Kidney glomerular epithelial cell (primary cell): ENCODE measurements at regions not wholly inside any gene's neighbourhood (a gene's known extent, or its start where the extent isn't known, plus 50 kb on each side); places are given as distances from the start of the nearest gene placed in this dataset.
A peak's percentile ranks its signal among the peaks of the same experiment; 100 is the strongest.
"Not testable (repeated sequence)": the region's sequence is repeated elsewhere in the genome, so short reads cannot be mapped to it uniquely, and the experiment has no call there.

Experiments
- DNase-seq: peaks from one replicate; lab custom pipeline; 2025; lab: John Stamatoyannopoulos, UW

DNA sequence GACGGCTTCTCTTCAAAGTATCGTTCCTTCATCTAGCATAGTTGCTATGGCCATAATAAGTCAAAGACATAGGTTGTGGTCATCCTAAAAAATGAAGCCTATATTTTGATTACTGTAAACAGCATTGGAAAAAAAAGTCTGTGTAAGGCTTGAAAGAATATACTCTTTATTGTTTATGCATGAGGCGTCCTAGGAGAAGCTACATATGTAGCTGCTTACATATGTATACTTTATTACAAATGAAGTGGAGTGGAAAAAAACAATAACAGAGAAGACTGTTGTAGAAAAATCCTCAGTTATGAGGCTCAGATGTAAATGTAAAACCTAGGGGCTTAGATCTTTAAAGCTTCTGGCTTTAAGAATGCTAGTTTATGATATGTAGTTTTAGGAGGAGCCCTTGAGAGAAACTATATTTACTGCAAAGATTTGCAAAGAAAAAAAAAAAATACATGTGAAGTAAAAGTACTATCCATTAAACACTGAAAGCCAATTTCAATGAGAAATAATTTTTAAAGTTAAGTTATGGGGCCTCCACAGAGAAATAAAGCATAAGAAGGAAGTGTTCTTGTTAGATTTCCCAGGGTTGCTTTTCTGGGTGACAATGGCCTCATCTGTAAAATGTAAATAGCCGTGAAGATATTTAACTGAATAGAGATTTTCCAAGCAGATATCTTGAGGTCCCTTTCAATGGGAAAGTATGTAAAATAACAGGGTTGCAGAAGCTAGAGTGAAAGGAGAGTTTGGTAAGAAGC, 598.2 kb downstream of the TRIML1 start:
- no peak for DNase-seq

DNA sequence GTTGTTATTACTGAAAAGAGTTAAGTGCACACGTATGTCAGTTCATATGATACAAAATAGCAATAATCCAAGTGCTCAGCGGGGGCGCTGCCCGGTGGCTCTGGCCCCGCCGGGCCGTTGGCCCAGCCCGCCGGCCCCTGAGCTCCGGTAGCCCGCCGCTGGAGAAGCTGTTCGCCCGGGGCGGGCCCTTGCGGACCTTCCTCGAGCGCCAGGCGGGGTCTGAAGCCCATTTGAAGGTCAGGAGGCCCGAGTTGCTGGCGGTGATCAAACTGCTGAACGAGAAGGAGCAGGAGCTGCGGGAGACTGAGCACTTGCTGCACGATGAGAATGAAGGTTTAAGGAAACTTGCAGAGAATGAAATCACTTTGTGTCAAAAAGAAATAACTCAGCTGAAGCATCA, 599.0 kb downstream of the TRIML1 start:
- not testable (repeated sequence) for DNase-seq

DNA sequence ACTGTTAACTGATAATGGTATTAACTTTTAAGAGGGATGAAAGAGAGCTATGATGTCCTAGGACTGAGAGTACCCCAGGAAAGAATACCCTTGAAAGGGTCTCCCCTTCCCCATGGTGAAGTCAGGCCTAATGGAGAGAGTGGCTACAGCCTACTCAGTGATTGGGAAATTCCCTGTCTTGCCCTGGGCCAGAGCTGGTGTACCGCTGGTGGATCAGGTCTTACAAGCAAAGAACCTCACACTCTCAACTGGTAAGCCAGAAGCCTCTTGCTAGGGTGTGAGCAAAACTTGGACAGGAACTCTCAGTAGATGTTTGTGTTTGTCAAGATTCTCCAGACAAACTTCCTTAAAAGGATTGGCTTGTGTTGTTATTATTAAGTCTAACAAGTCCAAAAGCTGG, 600.9 kb downstream of the TRIML1 start:
- not testable (repeated sequence) for DNase-seq

DNA sequence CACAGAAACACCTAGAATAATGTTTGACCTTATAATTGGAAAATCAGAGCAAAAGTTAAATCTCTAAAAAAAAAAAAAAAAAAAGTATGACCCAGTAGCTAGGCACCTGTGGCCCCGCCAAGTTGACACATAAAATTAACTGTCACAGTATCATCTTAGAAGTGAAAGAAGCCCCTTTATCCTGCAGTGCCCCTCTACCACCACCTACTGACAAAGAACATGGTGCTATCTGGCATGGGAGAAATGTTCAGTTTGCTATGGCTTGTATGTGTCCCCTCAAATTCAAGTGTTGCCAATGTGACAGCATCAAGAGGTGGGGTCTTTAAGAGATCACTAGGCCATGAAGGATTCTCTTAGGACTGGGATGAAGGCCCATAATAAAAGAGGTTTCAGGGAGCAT, 601.5 kb downstream of the TRIML1 start:
- DNase-seq, result not testable (repeated sequence)

DNA sequence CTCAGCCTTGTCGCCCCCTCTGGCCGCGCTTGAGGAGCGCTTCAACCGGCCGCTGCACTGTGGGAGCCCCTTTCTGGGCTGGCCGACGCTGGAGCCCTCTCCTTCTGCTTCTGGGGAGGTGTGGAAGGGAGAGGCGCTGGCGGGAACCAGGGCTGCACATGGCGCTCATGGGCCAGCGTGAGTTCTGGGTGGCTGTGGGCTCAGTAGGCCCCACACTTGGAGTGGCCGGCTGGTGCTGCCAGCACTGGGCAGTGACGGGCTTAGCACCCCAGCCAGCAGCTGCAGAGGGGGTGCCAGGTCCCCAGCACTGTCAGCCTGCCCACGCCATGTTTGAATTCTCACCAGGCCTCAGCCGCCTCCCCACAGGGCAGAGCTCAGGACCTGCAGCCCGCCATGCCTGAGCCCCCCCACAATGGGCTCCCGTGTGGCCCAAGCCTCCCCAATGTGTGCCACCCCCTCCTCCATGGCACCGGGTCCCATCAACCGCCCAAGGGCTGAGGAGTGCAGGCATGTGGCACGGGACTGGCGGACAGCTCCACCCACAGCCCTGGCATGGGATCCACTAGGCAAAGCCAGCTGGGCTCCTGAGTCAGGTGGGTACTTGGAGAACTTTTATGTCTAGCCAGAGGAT, 615.2 kb downstream of the TRIML1 start:
- no peak for DNase-seq

DNA sequence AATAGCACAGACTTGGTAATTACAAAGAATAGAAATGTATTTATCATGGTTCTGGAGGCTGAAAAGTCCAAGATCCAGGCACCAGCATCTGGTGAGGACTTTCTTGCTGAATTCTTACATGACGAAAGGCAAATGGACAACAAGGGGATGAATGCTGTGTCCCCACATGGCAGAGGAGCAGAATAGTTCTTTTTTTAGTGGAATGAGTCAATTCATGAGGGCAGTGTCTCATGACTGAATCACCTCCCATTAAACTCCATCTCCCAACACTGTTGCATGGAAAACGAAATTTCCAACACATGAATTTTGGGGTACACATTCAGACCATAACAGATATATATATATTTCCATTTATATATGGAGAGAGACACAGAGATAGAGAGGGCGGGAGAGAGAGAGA, 628.3 kb downstream of the TRIML1 start:
- DNase-seq, result no peak

DNA sequence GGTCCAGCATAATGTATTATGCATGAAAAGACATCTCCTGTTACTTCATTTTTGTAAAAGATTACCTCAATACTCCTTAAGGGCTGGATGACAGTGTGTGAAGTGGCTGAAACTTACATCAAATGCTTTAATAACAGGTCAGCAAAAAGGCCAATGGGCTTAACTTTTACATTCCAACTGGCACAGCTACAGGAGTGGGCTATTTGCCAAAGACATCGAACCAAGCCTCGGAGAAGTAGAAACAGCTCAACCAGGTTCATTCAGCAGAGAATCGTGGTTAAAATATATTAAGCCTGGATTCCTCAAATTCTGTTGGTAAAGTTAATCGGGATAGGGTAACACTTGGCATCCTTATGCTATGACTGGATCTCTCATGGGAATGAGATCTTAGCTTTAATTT, 639.7 kb downstream of the TRIML1 start:
- DNase-seq, result peak; percentile 50

DNA sequence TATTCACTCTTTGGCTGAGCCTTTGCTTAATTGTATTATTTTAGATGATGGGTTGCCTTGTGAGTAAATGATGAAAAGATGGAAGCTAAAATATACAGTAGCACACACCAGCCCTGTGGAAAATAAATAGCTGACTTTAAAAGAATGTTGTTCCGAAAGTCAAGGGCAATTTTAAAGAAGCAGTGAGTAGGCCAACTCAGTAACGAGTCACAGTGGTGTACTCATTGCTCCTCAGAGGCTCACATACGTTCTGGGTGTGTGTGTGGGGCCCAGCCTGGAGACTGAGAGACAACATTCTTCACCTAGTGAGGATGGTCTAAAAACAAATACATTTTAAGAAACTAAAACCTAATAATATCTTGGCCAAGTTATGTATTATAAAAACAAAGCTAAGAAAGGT, 640.3 kb downstream of the TRIML1 start:
- DNase-seq, result no peak

DNA sequence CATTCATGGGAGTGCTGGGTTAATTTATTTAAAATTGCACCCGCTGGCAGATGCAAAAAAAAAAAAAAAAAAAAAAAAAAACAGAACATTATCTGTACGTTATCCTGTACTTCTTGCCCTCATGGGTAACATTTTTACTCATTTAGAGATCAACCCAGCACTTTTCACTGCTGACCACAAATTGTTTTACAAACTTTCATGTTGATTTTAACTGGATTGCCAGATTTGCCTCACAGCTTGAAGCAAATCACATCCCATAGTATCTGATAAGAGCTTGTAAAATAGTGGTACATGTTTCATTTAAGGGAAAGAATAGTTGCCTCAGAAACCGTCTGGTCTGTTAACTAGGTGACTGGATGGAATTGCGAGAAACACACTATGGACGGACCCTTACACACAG, 640.8 kb downstream of the TRIML1 start:
- no peak for DNase-seq

DNA sequence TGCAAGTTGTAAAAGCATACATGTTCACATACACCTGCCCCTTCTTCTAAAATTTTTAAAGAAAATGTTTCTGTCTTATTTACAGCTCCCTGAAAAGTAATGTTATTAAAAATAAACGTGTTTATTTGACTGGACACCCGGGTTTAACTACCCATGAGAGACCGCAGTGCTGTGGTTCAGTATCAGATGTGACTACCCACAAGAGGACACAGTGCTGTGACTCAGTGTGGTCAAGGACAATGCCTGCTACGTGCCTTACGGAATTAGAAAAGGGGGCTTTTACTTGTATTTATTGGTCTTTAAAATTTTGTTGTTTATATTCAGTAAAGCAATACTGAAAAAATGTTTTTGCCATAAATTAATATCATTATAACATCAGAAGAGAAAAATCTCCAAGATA, 641.4 kb downstream of the TRIML1 start:
- DNase-seq, result no peak

DNA sequence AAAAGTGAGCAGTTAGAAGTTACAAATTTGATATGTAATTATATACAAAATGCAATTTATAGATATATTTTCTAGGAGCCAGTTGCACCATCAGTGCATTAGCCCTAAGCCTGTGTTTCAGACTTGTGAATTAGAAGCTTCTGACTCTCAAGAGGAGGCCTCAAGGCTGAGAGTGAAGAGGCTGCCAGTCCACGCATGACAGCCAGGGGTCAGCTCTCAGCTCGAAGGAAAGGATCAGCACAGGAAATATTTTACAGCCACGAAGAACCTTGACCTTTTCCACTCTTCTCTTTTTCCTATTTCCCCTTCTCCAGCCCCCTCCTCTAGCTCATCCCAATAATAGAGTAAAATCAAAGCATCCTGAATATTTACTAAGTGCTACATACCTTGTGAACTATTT, 642.4 kb downstream of the TRIML1 start:
- no peak for DNase-seq

DNA sequence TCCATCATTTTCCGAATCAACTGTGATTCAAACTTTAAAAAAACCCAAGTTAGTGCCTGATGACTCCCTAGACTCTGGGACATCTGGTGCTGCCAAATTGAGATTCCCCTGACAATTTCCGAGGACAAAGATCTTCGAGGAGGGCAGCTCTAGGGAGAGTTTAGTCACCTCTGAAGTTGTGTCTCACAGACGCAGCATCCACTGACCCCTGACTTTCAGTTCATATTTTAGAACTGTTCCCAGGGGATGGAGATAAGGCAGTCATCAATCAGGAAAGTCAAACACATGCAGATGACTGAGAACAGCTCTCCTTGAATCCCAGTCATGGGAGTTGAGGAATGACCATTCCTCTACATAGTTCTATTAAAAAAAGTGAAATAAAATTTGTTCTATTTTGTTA, 643.9 kb downstream of the TRIML1 start:
- no peak for DNase-seq

DNA sequence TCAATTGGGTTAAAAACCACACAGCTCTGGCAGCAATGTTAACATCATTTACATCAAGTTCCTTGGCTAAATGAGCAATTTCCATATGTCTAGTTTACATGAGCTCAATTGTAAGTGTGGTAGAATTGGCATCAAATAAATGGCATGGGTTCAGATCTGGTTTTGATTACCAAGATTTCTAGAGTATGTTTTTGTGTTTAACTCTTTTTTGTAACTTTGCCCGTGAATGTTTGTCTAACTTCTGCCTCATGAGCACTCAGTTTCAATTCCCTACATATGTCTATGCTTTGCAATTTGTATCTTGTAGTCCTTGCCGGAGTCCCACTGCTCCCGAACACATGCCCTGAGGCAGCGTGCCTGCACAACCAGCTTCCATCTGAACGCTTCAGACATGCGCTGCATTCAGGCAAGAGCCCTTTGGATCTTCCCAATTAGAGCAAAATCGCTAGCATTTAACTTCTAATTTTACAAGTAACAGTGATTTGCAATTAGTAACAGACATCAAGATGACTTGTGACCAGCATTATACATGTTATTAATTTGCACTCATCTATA, 644.4 kb downstream of the TRIML1 start:
- no peak for DNase-seq

DNA sequence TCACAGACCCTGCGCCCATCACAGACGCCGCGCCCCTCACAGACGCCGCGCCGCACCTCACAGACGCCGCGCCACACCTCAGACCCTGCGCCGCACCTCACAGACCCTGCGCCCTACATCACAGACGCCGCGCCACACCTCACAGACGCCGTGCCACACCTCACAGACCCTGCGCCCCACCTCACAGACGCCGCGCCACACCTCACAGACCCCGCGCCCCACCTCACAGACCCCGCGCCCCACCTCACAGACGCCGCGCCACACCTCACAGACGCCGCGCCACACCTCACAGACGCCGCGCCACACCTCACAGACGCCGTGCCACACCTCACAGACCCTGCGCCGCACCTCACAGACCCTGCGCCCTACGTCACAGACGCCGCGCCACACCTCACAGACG, 657.4 kb downstream of the TRIML1 start:
- DNase-seq, result not testable (repeated sequence)

DNA sequence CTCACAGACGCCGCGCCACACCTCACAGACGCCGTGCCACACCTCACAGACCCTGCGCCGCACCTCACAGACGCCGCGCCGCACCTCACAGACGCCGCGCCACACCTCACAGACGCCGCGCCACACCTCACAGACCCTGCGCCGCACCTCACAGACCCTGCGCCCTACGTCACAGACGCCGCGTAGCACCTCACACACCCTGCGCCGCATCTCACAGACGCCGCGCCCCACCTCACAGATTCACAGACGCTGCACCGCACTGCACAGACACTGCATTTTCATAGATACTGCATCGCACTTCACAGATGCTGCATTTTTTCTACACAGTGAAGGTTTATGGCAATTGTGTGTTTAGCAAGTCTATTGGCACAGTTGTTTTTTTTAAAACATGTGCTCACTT, 657.8 kb downstream of the TRIML1 start:
- not testable (repeated sequence) for DNase-seq

DNA sequence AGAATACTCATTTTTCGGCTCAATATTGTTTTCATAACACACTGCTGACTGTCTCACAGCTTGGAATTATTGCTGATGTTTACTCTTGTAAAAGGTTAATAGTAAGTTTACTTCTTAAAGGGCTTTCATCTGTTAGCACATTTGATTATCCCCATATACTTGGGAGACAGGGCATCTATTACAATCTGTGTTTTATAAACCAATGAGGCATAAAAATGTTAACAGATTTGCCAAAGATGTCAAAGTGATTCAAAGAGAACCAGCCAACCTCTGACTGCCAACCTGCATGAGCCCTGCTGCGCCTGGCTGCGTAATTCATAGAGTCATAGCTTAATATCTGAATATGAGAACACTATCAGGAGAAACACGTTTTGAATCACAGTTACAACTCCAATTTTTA, 665.6 kb downstream of the TRIML1 start:
- DNase-seq, result no peak

DNA sequence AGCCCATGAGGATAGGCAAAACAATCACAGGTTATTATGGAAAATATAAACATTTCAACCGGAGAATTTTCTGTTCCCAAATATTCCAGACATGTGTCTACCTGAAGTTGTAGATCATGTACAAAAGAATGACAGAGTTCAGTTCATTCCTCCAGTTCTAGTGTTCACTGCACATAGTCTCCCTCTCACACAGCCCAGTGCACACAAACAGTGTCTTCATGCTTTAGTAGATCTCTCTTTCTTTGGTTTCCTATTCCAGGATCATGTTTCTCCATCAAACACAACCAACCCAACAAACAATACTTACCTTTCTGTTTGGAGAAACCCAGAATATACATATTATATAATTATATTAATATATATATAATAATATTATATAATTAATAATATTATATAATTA, 671.9 kb downstream of the TRIML1 start:
- peak; percentile 8 for DNase-seq

DNA sequence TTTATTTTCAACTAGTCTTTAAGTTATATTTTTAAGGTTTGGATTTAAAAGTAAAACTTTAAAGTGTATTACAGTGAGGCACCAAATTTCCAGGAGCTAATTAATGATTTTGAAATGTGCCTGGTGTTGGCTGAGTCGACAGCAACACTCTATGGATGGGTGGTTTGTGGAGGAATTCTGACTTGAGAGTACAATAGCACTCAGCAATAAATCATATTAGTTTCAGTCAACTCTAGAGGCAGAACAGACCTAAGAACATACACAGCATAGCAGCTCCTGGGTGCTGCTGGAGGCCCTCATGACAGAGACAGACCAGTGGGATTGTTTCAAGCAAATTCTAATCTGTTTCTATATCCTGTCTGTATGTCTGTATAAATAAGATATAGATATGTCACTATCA, 673.4 kb downstream of the TRIML1 start:
- DNase-seq, result peak; percentile 56

DNA sequence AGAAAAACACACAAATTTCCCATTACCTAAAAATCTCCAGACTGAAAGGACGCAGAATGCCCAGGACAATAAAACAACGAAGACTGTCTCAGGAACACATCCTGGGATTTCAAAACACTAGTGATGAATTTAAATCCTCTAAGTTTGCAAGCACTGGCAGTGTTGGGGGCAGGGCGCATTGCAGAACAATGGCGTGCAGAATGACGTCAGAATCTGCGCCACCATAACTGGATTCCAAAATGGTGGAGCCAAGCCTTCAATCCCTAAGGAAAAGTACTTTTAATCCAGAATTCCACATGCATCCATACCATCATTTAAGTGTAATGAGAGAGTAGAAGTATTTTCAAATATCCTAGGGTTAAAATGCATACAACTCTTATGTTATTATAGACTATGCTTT, 679.1 kb downstream of the TRIML1 start:
- DNase-seq, result no peak

DNA sequence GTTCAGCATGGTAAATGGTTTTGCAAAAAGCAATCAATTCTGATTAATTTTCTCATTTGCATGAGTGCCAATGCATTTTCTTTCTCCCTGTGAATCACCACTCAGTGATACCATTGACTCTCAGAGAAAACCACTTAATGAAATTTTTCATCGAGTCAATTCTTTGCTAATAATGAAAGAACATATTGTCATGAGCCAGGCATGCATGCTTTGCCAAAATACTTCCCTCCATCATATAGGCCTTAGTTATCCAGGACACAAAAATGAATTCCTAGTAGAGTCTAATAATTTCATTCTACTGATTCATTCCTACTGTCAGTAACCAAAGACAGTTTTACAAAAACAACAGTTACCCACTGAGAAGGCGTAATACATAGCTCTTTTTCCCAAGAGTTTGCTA, 680.0 kb downstream of the TRIML1 start:
- DNase-seq, result no peak

DNA sequence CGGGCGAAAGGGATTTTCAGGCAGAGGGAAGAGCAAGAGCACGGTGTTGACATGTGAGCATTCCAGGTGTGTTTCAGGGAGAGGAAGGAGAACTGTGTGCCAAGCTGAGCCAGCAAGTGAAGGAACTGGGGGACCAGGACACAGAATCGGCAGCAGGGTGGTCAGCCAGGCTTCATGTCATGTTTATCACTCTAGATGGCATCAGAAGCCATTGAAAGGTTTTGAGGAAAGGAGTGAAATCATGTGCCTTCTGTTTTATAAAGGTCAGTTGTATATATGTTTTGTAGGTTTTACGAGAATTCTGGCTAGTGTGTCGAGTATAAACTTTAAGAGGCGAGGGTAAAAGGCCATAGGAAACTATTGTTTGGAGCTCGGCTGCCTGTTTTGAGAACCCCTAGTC, 682.3 kb downstream of the TRIML1 start:
- no peak for DNase-seq

DNA sequence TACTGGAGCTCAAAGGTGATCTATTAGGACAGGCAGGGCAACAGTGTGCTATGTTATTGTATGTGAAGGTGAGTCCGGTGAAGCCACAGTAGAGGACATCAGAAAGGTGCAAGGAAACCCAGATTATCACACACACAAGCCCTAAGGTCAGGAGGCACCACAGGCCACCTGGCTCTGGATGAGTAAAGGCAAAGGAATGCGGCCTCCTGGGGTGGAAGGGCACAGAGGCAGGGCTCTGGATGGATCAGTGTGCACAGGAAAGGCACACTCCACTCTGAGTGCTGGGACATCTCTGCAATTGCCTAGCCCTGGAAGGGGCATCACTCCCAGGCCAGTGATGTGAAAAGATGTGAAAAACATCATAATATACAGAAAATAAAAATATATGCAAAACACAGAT, 683.5 kb downstream of the TRIML1 start:
- no peak for DNase-seq

DNA sequence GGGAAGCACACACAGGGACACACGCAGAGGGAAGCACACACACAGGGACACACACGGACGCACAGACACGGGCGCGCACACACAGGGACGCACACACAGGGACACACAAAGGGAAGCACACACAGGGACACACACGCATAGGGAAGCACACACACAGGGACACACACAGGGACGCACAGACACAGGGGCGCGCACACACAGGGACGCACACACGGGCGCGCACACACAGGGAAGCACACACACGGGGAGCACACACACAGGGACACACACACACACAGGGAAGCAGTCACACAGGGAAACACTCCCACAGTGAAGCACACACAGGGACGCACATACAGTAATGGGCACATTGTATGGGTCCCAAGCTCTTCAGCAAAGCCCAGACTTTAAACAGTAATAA, 685.3 kb downstream of the TRIML1 start:
- no peak for DNase-seq

DNA sequence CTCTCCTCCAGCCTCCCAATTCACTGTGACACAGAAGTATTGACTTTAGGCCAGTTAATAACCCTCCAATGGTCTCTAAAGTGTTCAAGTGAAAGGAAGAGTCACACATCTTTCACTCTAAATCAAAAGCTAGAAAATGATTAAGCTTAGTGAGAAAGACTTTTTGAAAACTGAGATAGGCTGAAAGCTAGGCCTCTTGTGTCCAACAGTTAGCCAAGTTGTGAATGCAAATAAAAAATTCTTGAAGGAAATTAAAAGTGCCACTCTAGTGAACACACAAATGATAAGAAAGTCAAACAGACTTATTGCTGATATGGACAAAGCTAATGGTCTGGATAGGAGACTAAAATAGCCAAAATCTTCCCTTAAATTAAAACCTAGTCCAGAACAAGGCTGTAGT, 687.2 kb downstream of the TRIML1 start:
- no peak for DNase-seq
